ENCODE measurements at regions not wholly inside any gene's neighbourhood (a gene's known extent, or its start where the extent isn't known, plus 50 kb on each side); places are given as distances from the start of the nearest gene placed in this dataset.

GRCh38 chr5:79876456-79876855, 114.6 kb downstream of the MTX3 start:
- no peaks in the 10 kb centered on the region for H3K36me3 ChIP-seq (ENCODE audit: insufficient read depth, low read length)
- POLR2A ChIA-PET = interaction anchor here (0.7 to 1.1 kb wide), 4 partner anchors 10 to 344 kb away, joined by 3 to 4 read pairs (median 4); no protein-coding TSS in a partner anchor
- no peaks in the 10 kb centered on the region for H3K9me2 ChIP-seq (ENCODE audit: insufficient read depth, low read length)
- no TSS peak for BruUV-seq (replicated peaks)
- H3K27ac ChIP-seq (ENCODE audit: low read depth, low read length, poor library complexity, severe bottlenecking) = no peak overlapping the region
- no peak overlapping the region for H2AFZ ChIP-seq (ENCODE audit: low read length)
- H4K20me1 ChIP-seq (ENCODE audit: insufficient read depth, low read length) = no peaks in the 10 kb centered on the region
- H3K4me3 ChIP-seq (ENCODE audit: low read depth, low read length, poor library complexity, severe bottlenecking) = no peak overlapping the region
- H3K4me2 ChIP-seq (ENCODE audit: low read length) = no peak overlapping the region
- H3K9me3 ChIP-seq (ENCODE audit: low read length) = no peaks in the 10 kb centered on the region
- intact Hi-C loops (cut with micrococcal nuclease; ENCODE audit: unreplicated experiment) = no loop called here
- CTCF ChIA-PET (ENCODE audit: unreplicated experiment) = interaction anchor here (0.5 to 1.4 kb wide), 2 partner anchors 14 to 301 kb away, joined by 3 to 5 read pairs; no protein-coding TSS in a partner anchor
- no peak for DNase-seq (ENCODE audit: low spot score)
- no peak for TF ChIP-seq EZH2phosphoT487 (IDR thresholded peaks at IDR 0.05; ENCODE audit: borderline replicate concordance, low read depth, low read length)
- TF ChIP-seq, protein P1, sequence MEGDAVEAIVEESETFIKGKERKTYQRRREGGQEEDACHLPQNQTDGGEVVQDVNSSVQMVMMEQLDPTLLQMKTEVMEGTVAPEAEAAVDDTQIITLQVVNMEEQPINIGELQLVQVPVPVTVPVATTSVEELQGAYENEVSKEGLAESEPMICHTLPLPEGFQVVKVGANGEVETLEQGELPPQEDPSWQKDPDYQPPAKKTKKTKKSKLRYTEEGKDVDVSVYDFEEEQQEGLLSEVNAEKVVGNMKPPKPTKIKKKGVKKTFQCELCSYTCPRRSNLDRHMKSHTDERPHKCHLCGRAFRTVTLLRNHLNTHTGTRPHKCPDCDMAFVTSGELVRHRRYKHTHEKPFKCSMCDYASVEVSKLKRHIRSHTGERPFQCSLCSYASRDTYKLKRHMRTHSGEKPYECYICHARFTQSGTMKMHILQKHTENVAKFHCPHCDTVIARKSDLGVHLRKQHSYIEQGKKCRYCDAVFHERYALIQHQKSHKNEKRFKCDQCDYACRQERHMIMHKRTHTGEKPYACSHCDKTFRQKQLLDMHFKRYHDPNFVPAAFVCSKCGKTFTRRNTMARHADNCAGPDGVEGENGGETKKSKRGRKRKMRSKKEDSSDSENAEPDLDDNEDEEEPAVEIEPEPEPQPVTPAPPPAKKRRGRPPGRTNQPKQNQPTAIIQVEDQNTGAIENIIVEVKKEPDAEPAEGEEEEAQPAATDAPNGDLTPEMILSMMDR (conservative IDR thresholded peaks at IDR 0.05; ENCODE audit: low read length) = no peak
- peaks cover 8% of the 10 kb centered on the region for H3K4me1 ChIP-seq (ENCODE audit: insufficient read depth, low read length, poor library complexity, severe bottlenecking)
- no peaks in the 10 kb centered on the region for H3K79me2 ChIP-seq (ENCODE audit: insufficient read depth, low read depth, low read length)

- BruUV-seq (replicated peaks) = no TSS peak
These were observed 115.8 kb downstream of the MTX3 start for GRCh38 chr5:79875230-79875629.

DNA sequence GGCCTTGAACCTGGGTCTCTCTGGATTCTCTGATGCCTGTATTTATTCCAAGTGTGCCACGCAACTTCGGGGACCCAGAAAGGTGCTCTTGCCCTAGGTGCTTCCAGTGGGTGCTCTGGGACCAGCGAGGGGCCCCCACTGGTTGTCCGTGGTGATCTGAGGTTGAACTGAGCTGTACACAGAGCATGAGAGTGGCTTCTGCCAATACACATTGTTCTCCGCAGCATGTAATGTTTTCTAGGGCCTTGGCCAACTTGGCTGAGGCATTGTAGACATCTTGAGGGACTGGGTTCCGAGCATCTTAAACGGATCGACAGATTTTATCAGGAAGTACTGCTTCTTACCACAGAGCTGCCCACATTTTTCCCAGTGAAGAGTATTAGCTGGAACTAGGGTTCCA, 117.9 kb downstream of the MTX3 start:
- BruUV-seq (replicated peaks) = no TSS peak
- Histone ChIP-seq H4K20me1 (ENCODE audit: insufficient read depth, low read length) (no peaks in the 10 kb centered on the region), H3K36me3 (ENCODE audit: insufficient read depth, low read length) (no peaks in the 10 kb centered on the region), H3K79me2 (ENCODE audit: insufficient read depth, low read depth, low read length) (no peaks in the 10 kb centered on the region), H3K4me2 (ENCODE audit: low read length) (no peak overlapping the region), H3K4me1 (ENCODE audit: insufficient read depth, low read length, poor library complexity, severe bottlenecking) (peaks cover under 1% of the 10 kb centered on the region), H3K9me2 (ENCODE audit: insufficient read depth, low read length) (no peaks in the 10 kb centered on the region), H2AFZ (ENCODE audit: low read length) (no peak overlapping the region), H3K4me3 (ENCODE audit: low read depth, low read length, poor library complexity, severe bottlenecking) (no peak overlapping the region), H3K27ac (ENCODE audit: low read depth, low read length, poor library complexity, severe bottlenecking) (no peak overlapping the region), H3K9me3 (ENCODE audit: low read length) (no peaks in the 10 kb centered on the region)
- DNase-seq (ENCODE audit: low spot score) = no peak
- ChIA-PET POLR2A (interaction anchor here (0.9 to 1.5 kb wide), 2 partner anchors 108 to 183 kb away, joined by 3 to 6 read pairs; no protein-coding TSS in a partner anchor), CTCF (ENCODE audit: unreplicated experiment) (interaction anchor here (0.5 to 1.0 kb wide), 2 partner anchors 11 to 545 kb away, joined by 4 read pairs; no protein-coding TSS in a partner anchor)
- intact Hi-C loops (cut with micrococcal nuclease; ENCODE audit: unreplicated experiment) = no loop called here
- no peak for TF ChIP-seq EZH2phosphoT487 (IDR thresholded peaks at IDR 0.05; ENCODE audit: borderline replicate concordance, low read depth, low read length)
- TF ChIP-seq, protein P1 (conservative IDR thresholded peaks at IDR 0.05; ENCODE audit: low read length) = no peak

More at GRCh38 chr5:79875230-79875629, 115.8 kb downstream of the MTX3 start:
- H2AFZ ChIP-seq (ENCODE audit: low read length) = no peak overlapping the region
- no peak overlapping the region for H3K4me2 ChIP-seq (ENCODE audit: low read length)
- H3K4me1 ChIP-seq (ENCODE audit: insufficient read depth, low read length, poor library complexity, severe bottlenecking) = peaks cover 8% of the 10 kb centered on the region
- intact Hi-C loops (cut with micrococcal nuclease; ENCODE audit: unreplicated experiment) = no loop called here
- no peak overlapping the region for H3K27ac ChIP-seq (ENCODE audit: low read depth, low read length, poor library complexity, severe bottlenecking)
- DNase-seq (ENCODE audit: low spot score) = no peak
- ChIA-PET POLR2A (interaction anchor here (0.7 to 1.4 kb wide), 3 partner anchors 15 to 208 kb away, joined by 3 to 4 read pairs (median 4); no protein-coding TSS in a partner anchor), CTCF (ENCODE audit: unreplicated experiment) (interaction anchor here (1.4 kb wide), 1 partner anchor 15 kb away, joined by 5 read pairs; no protein-coding TSS in a partner anchor)
- no peaks in the 10 kb centered on the region for H3K79me2 ChIP-seq (ENCODE audit: insufficient read depth, low read depth, low read length)
- no peaks in the 10 kb centered on the region for H4K20me1 ChIP-seq (ENCODE audit: insufficient read depth, low read length)
- H3K4me3 ChIP-seq (ENCODE audit: low read depth, low read length, poor library complexity, severe bottlenecking) = no peak overlapping the region
- no peaks in the 10 kb centered on the region for H3K36me3 ChIP-seq (ENCODE audit: insufficient read depth, low read length)
- no peaks in the 10 kb centered on the region for H3K9me2 ChIP-seq (ENCODE audit: insufficient read depth, low read length)
- no peaks in the 10 kb centered on the region for H3K9me3 ChIP-seq (ENCODE audit: low read length)
- no peak for TF ChIP-seq EZH2phosphoT487 (IDR thresholded peaks at IDR 0.05; ENCODE audit: borderline replicate concordance, low read depth, low read length)
- TF ChIP-seq, protein P1 (conservative IDR thresholded peaks at IDR 0.05; ENCODE audit: low read length) = no peak

Data from OCI-LY7 (cell line).